Stimulated activated CD8-positive, alpha-beta memory T cell treated with anti-CD3 and anti-CD28 coated beads, Interleukin-7, amount 100 ng/mL, for 24 hours (primary cell): ENCODE measurements at regions not wholly inside any gene's neighbourhood (a gene's known extent, or its start where the extent isn't known, plus 50 kb on each side); places are given as distances from the start of the nearest gene placed in this dataset.

ENCODE experiments used
- DNase-seq: peaks from one replicate; pipeline ENCODE4 v3.0.0-alpha.2; 2020; ENCODE audit warnings: low read depth

DNA sequence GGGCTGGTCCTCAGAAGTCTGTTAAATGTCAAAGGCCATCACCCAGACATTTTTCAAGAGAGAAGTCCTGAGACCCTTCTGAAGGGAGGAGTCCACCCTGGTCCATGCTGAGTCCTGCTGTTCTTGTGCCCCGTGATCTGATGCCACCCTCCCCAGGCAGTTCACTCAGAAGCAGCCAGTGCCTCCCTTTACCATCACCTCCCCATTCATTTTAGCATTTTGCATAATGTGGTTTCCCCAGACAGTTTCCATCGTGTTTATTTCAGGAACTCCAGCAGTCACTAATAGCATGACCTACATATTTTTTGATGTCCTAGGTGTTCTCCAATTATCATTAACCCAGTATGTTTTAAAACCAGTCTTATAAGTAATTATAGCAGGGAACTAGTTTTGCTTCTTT is 353.0 kb upstream of the CDH5 start:
- no peak for DNase-seq

DNA sequence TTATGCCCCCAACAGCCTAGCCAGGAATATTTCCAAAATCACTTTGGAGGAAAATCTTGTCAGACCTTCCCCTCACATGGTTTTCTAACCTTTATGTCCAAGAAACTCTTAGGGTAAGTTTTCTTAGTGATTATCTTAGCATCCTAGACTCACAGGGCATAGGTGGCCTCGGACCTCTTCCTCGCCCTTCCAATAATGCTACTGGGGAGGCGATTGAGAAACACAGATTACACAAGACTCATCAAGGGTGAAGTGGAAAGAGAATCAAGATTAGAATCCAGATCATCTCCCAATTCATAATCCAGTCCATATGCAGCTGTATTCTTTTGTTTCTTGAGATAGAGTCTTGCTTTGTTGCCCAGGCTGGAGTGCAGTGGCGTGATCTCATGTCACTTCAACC is 358.4 kb upstream of the CDH5 start:
- no peak for DNase-seq

DNA sequence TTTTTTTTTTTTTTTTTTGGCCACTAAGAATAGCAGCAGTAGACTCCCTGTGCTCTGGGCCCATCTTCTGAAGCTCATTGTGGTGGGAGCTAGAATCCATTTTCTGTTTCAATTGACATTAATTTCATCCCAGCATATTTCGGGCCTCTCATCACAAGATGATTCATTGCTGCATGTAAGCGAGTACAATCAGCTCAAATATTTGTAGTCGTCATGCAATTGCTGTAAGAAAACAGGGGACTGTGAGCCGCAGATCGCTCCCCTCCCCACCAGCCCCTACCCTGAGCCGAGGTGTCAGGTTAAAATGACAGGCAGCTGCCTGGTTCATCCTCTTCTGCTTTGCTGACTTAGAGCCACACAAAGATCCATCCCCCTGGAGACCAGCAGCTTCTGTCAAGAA is 358.8 kb upstream of the CDH5 start:
- no peak for DNase-seq

DNA sequence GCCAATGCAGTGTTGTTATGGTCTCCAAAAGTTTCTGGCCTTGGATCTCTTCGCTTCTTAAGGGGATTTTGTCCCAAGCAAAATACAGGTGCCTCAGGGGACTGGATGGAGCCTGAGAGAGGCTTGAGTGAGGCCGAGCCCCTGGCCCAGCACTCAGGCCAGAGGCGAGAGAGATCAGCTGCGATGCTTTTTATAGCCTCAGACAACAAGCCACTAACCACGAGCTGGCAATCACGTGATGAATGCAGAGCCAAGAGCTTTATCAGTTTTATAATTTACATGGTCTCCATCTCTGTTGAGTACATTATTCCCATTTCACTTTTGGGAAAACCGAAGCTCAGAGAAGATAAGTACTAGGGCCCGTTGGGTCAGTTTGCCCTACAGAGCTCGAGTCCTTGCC is 360.0 kb upstream of the CDH5 start:
- DNase-seq, result no peak

DNA sequence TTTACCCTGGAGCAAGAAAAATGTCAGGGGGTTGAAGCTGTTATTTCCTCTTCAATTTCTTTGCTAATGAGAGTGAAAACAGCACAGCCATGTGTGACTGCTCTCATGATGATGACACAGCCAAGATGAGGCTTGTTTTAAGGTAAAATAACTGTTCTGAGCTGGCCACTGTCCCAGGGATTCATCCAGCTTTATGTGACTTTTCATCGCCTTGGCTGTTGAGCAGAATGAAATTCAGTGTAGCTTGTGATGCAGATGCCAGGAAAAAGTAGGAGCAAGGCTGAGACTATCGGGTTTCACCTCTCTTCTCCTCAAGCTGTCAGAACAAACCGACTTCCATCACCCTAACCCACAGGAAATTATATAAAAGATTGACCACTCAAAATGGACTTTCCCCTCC is 361.8 kb upstream of the CDH5 start:
- DNase-seq, result no peak

DNA sequence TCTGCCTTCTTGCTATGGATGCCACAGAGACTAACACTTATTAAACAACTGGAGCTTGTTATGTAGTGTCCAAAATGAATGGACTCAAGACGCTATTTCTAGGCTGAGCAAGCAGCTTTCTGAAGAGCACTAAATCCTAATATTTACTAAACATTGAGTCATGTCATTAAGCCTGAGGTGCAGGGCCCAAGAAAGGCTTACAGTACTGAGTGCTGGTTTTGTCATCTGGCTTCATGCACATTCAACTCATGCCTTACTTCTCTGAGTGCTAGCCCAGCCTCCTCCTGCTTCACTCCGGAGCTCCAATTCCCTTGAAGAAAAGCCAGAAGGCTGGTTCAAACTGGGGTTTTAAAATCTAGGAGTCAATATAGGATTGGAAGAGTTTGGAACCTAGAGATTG is 363.3 kb upstream of the CDH5 start:
- DNase-seq, result no peak

DNA sequence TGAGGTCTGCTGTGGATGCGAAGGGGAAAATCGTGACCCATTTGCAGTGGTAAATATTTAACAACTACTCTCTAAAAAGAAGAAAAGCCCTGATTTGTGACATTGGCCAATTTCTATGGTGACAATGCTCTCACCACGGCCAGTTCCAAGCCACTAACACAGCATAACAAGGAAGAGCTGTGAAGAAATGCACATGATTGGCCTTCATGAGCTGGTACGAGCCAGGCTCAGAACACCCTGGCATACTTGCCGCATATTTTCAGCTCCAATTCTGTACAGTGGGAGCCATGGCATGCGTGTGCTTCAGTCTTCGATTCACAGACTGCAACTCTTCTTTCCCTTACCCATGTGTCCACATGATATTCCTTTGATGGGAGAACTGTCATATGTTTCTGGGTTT is 363.9 kb upstream of the CDH5 start:
- no peak for DNase-seq

DNA sequence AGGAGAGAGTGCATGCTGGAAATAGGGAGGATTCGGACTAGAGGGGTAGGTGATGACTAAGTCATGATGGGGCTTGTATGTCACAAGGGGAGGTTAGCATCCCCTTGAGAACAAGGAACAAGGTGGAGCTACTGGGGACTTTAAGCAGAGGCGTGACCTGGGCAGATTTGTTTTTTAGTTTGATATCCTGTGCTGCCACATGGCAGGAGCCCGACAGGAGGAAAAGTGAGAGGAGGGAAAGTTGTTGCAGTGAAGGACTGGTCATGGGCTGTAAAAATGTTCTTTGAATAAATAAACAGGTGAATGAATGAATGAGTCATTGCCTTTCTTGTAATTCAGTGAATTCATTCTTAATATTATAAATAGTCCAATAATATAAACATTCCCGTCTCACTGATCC is 365.1 kb upstream of the CDH5 start:
- DNase-seq, result no peak

DNA sequence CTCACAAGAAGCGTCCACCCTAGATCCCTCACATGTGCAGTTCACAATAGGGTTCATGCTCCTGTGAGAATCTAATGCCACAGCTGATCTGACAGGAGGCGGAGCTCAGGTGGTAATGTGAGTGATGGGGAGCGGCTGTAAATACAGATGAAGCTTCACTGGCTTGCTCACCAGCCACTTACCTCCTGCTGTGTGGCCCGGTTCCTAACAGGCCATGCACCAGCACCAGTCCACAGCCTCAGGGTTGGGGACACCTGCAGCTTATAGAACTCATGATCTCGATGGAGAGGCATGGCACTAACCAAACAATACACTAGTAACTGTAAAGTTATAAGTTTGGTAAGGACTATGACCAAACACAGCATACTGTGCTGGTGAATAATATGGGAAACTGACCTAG is 368.0 kb upstream of the CDH5 start:
- DNase-seq, result no peak

DNA sequence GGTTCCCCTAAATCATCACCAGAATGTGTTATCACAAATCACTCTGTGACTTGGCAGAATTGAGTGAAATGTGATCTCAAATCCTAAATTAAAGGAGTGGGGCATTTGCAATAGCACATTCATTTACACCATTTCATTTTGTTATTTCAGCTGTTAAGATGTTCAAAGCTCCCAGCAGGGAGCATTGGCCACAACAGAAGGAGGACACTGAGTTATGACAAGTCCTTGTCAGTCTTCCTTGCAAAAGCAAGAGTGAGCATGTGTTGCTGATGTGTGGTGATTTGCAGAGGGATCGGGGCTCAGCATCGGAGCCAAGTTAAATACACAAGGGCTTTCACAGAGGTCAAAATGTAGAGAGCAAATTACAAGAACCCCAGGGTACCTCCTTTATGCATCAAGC is 372.2 kb upstream of the CDH5 start:
- DNase-seq, result no peak

DNA sequence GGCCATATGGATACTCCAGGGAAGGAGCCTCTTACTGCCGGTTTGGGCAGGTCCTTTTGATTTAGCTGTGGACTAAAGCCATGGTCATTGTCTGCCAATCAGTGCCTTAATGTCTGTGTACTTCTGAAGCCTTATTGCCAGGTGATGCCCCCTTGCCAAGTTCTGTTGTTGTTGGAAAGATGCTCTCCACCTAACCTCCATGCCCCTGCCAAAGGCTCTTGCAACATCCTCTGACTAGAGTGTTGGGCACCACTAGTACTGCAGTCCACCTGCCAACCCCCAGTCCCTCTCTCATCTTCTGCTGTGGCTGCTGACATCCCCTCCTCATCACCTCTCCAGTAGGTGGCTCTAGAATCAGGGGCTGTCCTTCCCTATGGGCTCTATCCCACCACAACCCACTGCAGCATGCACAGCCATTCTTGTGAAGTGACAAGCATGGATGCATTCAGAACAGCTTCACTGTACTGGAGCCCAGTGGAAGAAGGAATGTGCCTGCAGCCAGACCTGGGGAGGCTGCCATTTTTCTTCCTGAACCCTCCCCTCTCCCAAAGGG is 375.3 kb upstream of the CDH5 start:
- no peak for DNase-seq

DNA sequence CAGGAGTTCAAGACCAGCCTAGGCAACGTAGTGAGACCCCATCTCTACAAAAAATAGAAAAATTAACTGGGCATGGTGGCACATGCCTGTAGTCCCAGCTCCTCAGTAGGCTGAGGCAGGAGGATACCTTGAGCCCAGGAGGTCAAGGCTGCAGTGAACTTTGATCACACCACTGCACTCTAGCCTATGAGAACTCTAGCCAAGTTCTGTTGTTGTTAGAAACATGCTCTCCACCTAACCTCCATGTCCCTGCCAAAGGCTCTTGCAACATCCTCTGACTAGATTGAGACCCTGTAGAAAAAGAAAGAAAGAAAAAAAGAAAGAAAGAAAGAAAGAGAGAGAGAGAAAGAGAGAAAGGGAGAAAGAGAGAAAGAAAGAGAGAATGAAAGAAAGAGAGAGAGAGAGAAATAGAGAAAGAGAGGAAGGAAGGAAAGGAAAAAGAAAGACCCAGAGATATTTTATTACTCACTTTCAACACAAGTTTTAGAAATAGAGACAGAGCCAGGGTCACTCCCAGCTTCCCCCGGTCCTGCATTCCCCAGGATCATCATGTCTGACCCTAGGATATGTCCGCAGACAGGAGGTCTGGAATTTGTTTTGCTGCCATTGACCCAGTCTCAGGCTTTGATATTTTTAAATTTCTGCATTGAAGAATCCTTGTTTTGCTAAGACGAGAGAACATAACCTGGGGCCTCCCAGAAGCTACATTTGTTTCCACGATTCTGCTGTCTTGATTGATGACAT is 376.5 kb upstream of the CDH5 start:
- DNase-seq, result no peak

DNA sequence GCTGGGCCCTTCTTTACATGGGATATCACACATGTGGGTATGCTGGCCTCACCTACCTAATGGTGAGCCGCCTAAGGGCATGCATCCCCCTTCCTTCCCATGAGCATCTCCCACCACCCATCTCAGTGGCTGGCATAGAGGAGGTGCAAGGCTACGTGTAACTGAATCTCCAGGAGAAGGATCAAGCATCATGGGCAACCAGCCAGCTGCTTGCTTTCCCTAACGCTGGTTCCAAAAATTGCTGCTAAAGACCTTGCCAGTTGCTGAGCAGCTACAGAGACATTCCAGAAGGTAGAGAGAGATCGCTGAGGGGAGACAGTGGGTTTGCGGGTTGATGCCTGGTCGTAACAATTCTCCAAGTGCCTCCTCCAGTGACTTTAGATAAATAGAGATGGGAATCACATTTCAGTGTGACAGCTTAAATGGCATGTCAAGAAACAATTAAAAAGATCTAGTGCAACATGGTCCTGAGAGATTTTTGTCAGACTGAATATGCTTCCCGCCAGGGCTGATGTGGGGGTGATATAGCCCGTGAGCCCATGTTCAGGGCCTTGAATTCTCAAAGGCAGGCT is 378.4 kb upstream of the CDH5 start:
- no peak for DNase-seq

DNA sequence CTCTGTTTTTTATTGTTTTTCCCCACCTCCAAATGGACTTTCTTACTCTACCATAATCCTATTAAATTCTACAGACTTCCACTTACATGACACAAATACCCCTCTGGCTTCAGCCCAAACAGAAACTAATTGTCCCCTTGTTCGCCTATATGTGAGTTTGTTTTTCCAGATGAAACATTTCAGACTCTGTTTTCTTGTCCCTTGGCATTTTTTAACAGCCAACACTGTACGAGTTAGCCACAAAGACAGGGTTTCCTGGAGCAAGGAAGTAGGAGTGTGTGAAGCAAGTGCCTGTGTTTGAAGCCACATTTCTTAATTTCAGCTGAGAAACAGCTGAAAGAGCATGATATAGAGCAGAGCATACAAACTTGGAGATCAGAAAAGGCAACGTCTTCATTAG is 382.2 kb upstream of the CDH5 start:
- no peak for DNase-seq

DNA sequence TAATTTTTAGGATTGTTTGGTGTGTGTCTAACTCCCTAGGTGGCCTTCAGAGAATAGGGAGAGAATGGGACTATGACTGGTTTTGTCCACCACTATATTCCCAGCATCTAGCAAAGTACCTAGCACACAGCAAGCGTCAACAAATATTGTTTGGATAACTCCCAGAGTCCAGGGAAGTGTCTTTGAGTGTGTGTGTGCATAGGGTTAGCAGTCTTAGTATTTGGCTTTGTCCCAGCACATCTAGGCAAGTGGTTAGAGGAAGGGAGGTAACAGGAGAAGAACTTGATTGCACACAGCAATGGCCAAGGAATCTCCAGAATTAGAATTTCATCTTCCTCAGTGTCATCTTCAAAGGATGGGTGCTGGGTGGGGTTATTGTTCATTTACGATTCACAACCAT is 385.4 kb upstream of the CDH5 start:
- no peak for DNase-seq

DNA sequence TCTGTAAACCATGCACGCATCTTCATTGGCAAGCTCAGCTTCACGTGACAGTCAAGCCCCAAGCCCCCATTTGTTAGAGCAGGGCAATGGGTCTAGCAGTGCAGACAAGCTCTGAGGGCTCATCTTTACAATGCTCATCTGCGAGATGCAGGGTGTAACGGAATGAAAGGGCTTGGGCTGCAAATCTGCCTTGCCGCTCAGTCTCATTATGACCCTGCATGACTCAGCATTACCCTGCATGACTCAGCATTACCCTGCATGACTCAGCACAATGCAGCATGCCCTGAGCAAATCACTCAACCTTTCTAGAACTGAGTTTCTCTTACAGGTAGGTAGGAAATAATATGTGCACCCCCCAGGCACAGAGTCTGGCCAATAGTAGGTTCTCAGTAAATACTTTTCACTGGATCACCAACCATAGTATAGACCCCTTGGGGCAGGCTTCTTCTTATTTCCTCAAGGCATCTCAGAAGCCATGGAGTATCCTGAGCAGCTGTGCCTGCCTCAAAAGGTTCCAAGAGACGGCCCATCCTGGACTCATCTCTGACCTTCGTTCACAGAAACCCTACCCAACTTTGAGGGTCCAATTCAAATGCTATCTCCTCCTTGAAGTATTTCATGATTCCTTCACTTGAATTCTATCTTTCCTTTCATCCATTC is 391.3 kb upstream of the CDH5 start:
- DNase-seq, result no peak

DNA sequence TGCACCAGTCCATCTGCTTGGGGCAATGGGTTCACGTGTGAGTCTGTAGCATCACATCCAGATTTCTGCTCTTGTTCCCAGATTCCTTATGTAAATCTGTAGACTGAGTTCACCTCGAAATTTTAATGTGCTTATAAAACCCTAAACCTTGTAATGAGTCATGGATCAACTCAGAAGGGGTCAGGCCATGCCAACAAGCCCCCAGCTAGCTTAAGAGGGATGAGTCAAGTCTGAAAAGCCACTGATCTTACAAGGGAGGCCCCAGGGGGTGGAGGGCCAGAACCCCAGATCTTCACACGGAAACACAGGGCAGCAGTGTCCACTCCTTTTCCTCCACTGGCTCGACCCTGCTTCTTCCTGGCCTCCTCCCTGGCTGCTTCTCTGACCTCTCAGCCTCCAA is 399.1 kb upstream of the CDH5 start:
- DNase-seq, result no peak

DNA sequence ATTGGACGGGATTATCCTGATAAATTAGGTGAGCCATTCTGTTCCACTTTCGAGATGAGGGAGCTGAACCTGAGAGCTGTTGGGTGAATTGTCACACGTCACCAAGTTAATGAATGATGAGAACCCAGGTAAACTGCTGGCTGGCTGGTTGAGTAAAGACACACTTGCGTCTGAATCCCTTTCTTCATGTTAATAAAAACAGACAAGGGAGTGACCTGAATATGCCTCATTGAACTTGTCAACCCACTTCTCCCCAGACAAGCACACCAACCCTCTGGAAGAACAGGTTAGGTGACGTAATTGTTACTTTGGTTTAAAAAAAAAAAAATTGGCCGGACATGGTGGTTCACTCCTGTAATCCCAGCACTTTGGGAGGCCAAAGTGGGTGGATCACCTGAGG is 400.9 kb upstream of the CDH5 start:
- no peak for DNase-seq

DNA sequence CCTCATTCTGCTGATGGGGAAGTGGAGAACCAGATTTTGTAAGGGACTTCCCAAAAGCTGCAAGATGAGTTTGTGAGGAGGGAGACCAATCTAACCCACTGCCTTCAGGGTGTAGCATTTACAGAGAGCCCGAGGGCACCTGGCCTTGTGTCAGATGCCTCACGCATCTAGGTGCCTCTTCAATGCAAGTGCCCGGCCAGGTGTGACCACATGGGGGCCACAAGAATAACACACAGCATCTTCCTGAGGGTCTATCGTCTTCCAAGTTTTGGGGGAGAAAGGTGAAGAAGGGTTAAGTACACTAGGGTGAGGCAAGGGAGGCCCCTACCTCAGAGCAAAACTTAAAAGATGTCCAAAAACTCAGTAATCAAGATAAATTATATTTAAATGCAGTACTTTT is 401.7 kb upstream of the CDH5 start:
- no peak for DNase-seq

DNA sequence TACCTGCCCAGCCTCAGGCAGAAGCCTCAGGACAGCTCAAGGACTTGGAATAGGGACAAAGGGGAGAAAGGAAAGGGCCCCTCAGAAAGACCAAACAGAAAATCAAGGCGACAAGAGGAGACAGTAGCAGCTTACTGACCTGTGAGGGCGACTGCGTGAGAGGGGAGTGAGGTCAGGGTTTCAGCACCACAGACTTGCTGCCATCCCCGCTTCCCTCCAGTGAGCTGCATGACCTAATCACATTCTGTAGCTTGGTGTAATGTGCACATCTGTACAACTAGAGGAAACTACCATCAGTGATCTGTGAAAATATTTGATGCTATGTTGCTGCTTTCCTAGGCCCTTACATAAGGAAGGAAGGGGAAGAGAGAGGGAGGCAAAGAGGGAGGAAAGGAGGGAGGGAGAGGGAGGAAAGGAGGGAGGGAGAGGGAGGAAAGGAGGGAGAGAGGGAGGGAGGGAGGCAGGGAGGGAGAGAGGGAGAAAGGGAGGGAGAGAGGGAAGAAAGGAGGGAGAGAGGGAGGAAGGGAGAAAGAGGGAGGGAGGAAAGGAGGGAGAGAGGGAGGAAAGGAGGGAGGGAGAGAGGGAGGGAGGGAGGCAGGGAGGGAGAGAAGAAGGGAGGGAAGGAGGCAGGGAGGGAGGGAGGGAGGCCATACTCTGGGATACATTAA is 404.9 kb upstream of the CDH5 start:
- DNase-seq, result no peak

DNA sequence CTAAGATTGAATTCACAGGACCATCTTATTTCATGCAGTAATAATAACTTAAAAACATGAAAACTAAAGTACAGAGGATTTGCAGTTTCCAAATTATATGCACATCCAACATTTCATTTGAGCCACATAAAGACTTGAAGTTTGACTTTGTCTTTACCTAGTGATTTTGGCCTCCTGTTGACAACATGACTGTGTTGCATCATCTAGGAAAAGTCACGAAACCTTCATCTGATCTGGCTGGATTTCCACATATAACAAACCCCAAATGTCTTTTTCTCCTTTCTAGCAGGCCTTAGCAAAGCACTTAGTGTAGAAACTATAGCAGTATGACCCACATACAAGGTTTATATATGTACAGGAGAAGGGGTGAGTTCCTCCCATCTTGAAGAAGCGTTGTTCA is 406.5 kb upstream of the CDH5 start:
- DNase-seq, result no peak

DNA sequence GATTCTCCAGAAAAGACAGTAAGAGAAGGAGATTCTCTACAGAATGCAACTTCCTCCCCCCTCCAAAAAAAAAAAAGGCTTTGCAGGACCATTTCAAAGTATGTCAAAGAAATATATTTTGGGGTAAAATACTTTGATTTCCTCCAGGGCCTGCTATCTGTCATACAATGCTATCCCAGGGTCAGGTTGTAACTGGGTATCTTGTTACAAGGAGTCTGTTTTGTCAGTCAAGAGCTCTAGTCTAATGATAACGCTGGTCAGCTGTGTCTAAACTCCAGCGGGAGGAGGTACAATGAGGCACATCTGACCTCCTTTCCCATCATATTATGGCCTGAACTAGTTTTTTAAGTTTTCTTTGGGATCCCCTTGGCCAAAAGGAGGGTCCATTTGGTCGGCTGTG is 408.4 kb upstream of the CDH5 start:
- DNase-seq, result no peak

DNA sequence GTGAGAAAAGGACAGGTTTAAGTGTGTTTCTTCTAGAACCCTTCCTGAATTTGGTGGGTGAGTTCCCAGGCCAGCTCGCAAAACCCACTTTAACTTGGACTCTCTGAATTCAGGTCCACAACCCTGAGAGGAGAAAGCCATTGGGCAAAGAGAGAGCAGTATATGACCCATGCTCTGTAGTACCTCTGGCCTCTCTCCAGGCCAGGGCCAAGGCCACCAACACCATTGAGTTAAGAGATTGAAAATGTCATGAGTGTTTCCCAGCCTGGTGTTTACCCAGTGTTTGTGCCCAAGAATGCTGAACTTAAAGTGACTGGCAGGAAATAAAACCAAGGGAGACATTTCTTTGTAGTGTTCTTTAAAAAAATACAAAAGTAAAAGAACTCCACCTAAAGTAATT is 410.4 kb upstream of the CDH5 start:
- DNase-seq, result no peak
